Kidney (tissue), 13 donors: ENCODE measurements at regions not wholly inside any gene's neighbourhood (a gene's known extent, or its start where the extent isn't known, plus 50 kb on each side); places are given as distances from the start of the nearest gene placed in this dataset.

Experiments used
- DNase-seq, 5 donors: peaks; one replicate each; pipeline ENCODE4 v3.0.0-alpha.2; 2013 to 2020
- FAIRE-seq: peaks from 2 replicates; lab custom pipeline; 2012; peaks lifted over from hg19 to GRCh38; lab: Jason Lieb, UNC
- H3K27ac ChIP-seq, 2 donors: one replicate each; pipeline ENCODE4 v1.7.0; 2013; ENCODE audit warnings: low read depth in 2 of 2, low read length in 2 of 2, inconsistent platforms in 1 of 2
- H3K27me3 ChIP-seq: one replicate; pipeline ENCODE4 v1.7.1; 2013; ENCODE audit warnings: low read length, inconsistent platforms; ENCODE audit not compliant: control insufficient read depth, insufficient read depth
- H3K36me3 ChIP-seq, 3 donors: one replicate each; pipeline versions ENCODE4 v1.7.0 to v1.7.1; 2013; ENCODE audit warnings: low read length in 3 of 3, control low read depth in 1 of 3, inconsistent platforms in 1 of 3; ENCODE audit not compliant: insufficient read depth in 3 of 3, control insufficient read depth in 2 of 3
- H3K4me1 ChIP-seq, 3 donors: one replicate each; pipeline versions ENCODE4 v1.7.0 to v1.7.1; 2013; ENCODE audit warnings: low read length in 3 of 3, inconsistent platforms in 1 of 3, low read depth in 1 of 3; ENCODE audit not compliant: control insufficient read depth in 2 of 3, insufficient read depth in 2 of 3
- H3K4me3 ChIP-seq, 3 donors: one replicate each; pipeline versions ENCODE4 v1.7.0 to v1.8.1; 2013; ENCODE audit warnings: low read length in 3 of 3, control low read depth in 1 of 3, inconsistent platforms in 1 of 3
- H3K9ac ChIP-seq, 3 donors: one replicate each; pipeline versions ENCODE4 v1.7.0 to v1.7.1; 2013; ENCODE audit warnings: low read length in 3 of 3, control low read depth in 1 of 3, inconsistent platforms in 1 of 3
- H3K9me3 ChIP-seq, 3 donors: one replicate each; pipeline versions ENCODE4 v1.7.0 to v1.7.1; 2013; ENCODE audit warnings: low read length in 3 of 3, control low read depth in 1 of 3, inconsistent platforms in 1 of 3; ENCODE audit not compliant: control insufficient read depth in 2 of 3, insufficient read depth in 1 of 3
- CTCF ChIP-seq: IDR thresholded peaks from 3 replicates; pipeline ENCODE4 v1.5.1; 2012; ENCODE audit warnings: mild to moderate bottlenecking, moderate library complexity, borderline replicate concordance; ENCODE audit not compliant: insufficient read depth; ENCODE audit errors: extremely low read depth
- intact Hi-C: fragments of 100-400 bp; cut with DNase I; formaldehyde crosslinking; loops from one replicate; pipeline ENCODE4 v1.11.1; 2022
- donor health status: control.
- donor health status: control.
- donor health status: control.
- donor health status: control.
- donor health status: control.
- donor health status: DM: yes; HTN: yes; CAD: no.
- donor health status: Normal renal cell carcinoma (clear cell type).

GRCh38 chr3:194976874-194977273 lies 291.2 kb downstream of the FAM43A start:
- Histone ChIP-seq H3K36me3 (no peaks in the 10 kb centered on the region), H3K4me3 (no peak overlapping the region), H3K9me3 (no peaks in the 10 kb centered on the region), H3K4me1 (no peaks in the 10 kb centered on the region), H3K27me3 (no peaks in the 10 kb centered on the region), H3K27ac (no peak overlapping the region), H3K9ac (no peak overlapping the region)
- FAIRE-seq (no peak), DNase-seq (no peak)
- intact Hi-C loops: no loop called here
- no peak for TF ChIP-seq CTCF

- Histone ChIP-seq H3K27ac (no peak overlapping the region), H3K36me3 (no peaks in the 10 kb centered on the region), H3K27me3 (no peaks in the 10 kb centered on the region), H3K4me1 (no peaks in the 10 kb centered on the region), H3K9me3 (no peaks in the 10 kb centered on the region), H3K9ac (no peak overlapping the region), H3K4me3 (no peak overlapping the region)
- intact Hi-C loops: no loop called here
- DNase-seq (no peak), FAIRE-seq (no peak)
- no peak for TF ChIP-seq CTCF
These were observed 291.7 kb downstream of the FAM43A start for GRCh38 chr3:194977356-194977755.

GRCh38 chr3:194979173-194979572 lies 291.8 kb downstream of the XXYLT1 start:
- no peak overlapping the region for H3K9ac ChIP-seq
- FAIRE-seq: no peak
- no peak overlapping the region for H3K27ac ChIP-seq
- TF ChIP-seq CTCF: no peak
- no peaks in the 10 kb centered on the region for H3K36me3 ChIP-seq
- no peak for DNase-seq
- no peaks in the 10 kb centered on the region for H3K9me3 ChIP-seq
- no peak overlapping the region for H3K4me3 ChIP-seq
- intact Hi-C loops: no loop called here
- no peaks in the 10 kb centered on the region for H3K27me3 ChIP-seq
- H3K4me1 ChIP-seq: no peaks in the 10 kb centered on the region

GRCh38 chr3:194982472-194982871 lies 288.5 kb downstream of the XXYLT1 start:
- Histone ChIP-seq H3K36me3 (no peaks in the 10 kb centered on the region), H3K4me1 (no peaks in the 10 kb centered on the region), H3K27me3 (no peaks in the 10 kb centered on the region), H3K4me3 (no peak overlapping the region), H3K9me3 (no peaks in the 10 kb centered on the region), H3K9ac (no peak overlapping the region), H3K27ac (no peak overlapping the region)
- DNase-seq: no peak
- intact Hi-C loops: no loop called here
- FAIRE-seq: no peak
- no peak for TF ChIP-seq CTCF
